Large intestine (tissue), 3 donors: ENCODE measurements at regions not wholly inside any gene's neighbourhood (a gene's known extent, or its start where the extent isn't known, plus 50 kb on each side); places are given as distances from the start of the nearest gene placed in this dataset.

ENCODE experiments used
- DNase-seq, 2 donors: peaks; one replicate each; pipeline versions ENCODE4 v3.0.0 to v3.0.0-alpha.2; 2013
- H3K27ac ChIP-seq: one replicate; pipeline ENCODE4 v1.5.1; 2013; ENCODE audit warnings: low read length
- H3K27me3 ChIP-seq: 2 replicates; pipeline ENCODE4 v1.6.1; 2013; ENCODE audit warnings: low read length; ENCODE audit not compliant: control insufficient read depth, insufficient read depth
- H3K36me3 ChIP-seq: 2 replicates; pipeline ENCODE4 v1.6.1; 2013; ENCODE audit warnings: low read length; ENCODE audit not compliant: control insufficient read depth, insufficient read depth
- H3K4me1 ChIP-seq: one replicate; pipeline ENCODE4 v1.6.1; 2013; ENCODE audit warnings: low read length; ENCODE audit not compliant: control insufficient read depth, insufficient read depth
- H3K4me3 ChIP-seq: one replicate; pipeline ENCODE4 v1.5.1; 2013; ENCODE audit warnings: low read length
- H3K9me3 ChIP-seq: one replicate; pipeline ENCODE4 v1.6.1; 2013; ENCODE audit warnings: mild to moderate bottlenecking, low read depth, low read length, moderate library complexity; ENCODE audit not compliant: control insufficient read depth
- WGBS: methylation state at CpG from one replicate; pipeline ENCODE4 v1.1.5; 2013; ENCODE audit warnings: low lambda C conversion rate; ENCODE audit not compliant: insufficient coverage; 5-methylcytosine and 5-hydroxymethylcytosine counted together

GRCh38 chr18:40356168-40356567, 1598.9 kb upstream of the PIK3C3 start:
- Histone ChIP-seq H3K4me3 (no peak overlapping the region), H3K36me3 (no peaks in the 10 kb centered on the region), H3K9me3 (no peaks in the 10 kb centered on the region), H3K27ac (no peak overlapping the region), H3K4me1 (no peaks in the 10 kb centered on the region), H3K27me3 (no peaks in the 10 kb centered on the region)
- DNase-seq: no peak
- 82% methylated on average over 3 of the region's 6 CpGs for WGBS

DNA sequence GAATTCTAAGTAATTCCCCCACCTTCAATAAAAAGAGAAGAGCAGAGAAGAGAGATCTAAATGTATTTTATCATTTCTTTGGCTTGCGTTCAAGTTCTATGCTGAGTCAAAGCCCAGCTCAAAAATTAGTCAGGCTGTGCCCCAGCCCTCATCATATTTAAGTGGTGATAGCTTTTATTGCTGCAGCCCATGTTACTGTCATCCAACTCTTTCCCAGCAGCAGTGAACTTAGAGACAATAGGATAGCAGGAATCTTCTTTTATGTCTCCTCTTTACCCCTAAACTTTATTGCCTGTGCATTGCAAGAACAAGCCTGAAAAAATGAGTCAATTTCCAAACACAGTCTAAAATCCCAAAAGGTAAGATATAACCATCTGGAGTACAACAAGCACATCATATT, 1599.3 kb upstream of the PIK3C3 start:
- H3K4me1 ChIP-seq: no peaks in the 10 kb centered on the region
- WGBS: no CpG with 5 or more reads among the region's 1 CpG
- DNase-seq: no peak
- no peak overlapping the region for H3K4me3 ChIP-seq
- no peaks in the 10 kb centered on the region for H3K9me3 ChIP-seq
- no peak overlapping the region for H3K27ac ChIP-seq
- no peaks in the 10 kb centered on the region for H3K27me3 ChIP-seq
- no peaks in the 10 kb centered on the region for H3K36me3 ChIP-seq

- no peaks in the 10 kb centered on the region for H3K4me1 ChIP-seq
- no peaks in the 10 kb centered on the region for H3K27me3 ChIP-seq
- 60% methylated on average over 1 of the region's 1 CpG for WGBS
Observed at GRCh38 chr18:40348196-40348595, 1606.8 kb upstream of the PIK3C3 start.

GRCh38 chr18:40347261-40347660, 1607.8 kb upstream of the PIK3C3 start:
- no peaks in the 10 kb centered on the region for H3K36me3 ChIP-seq
- no peak overlapping the region for H3K27ac ChIP-seq
- H3K4me3 ChIP-seq: no peak overlapping the region
- no peaks in the 10 kb centered on the region for H3K27me3 ChIP-seq
- no peaks in the 10 kb centered on the region for H3K9me3 ChIP-seq
- no peaks in the 10 kb centered on the region for H3K4me1 ChIP-seq
- no peak for DNase-seq
- WGBS: no CpG with 5 or more reads among the region's 5 CpGs

More at GRCh38 chr18:40348196-40348595, 1606.8 kb upstream of the PIK3C3 start:
- H3K4me3 ChIP-seq: no peak overlapping the region
- H3K9me3 ChIP-seq: no peaks in the 10 kb centered on the region
- H3K27ac ChIP-seq: no peak overlapping the region
- DNase-seq: no peak
- H3K36me3 ChIP-seq: no peaks in the 10 kb centered on the region

- Histone ChIP-seq H3K4me3 (no peak overlapping the region), H3K36me3 (no peaks in the 10 kb centered on the region), H3K4me1 (no peaks in the 10 kb centered on the region), H3K9me3 (no peaks in the 10 kb centered on the region), H3K27me3 (no peaks in the 10 kb centered on the region), H3K27ac (no peak overlapping the region)
- no peak for DNase-seq
Observed at GRCh38 chr18:40346146-40346545, 1608.9 kb upstream of the PIK3C3 start.

- H3K27ac ChIP-seq: no peak overlapping the region
- H3K9me3 ChIP-seq: no peaks in the 10 kb centered on the region
- no peaks in the 10 kb centered on the region for H3K27me3 ChIP-seq
- DNase-seq: no peak
- WGBS: 82% methylated on average over 1 of the region's 3 CpGs
- no peak overlapping the region for H3K4me3 ChIP-seq
- H3K4me1 ChIP-seq: no peaks in the 10 kb centered on the region
- H3K36me3 ChIP-seq: no peaks in the 10 kb centered on the region
Observed at GRCh38 chr18:40341701-40342100, 1613.3 kb upstream of the PIK3C3 start.

GRCh38 chr18:40338284-40338683, 1616.8 kb upstream of the PIK3C3 start:
- Histone ChIP-seq H3K27me3 (no peaks in the 10 kb centered on the region), H3K9me3 (no peaks in the 10 kb centered on the region)

GRCh38 chr18:40326985-40327384, 1628.0 kb upstream of the PIK3C3 start:
- H3K4me1 ChIP-seq: no peaks in the 10 kb centered on the region
- H3K27ac ChIP-seq: no peak overlapping the region
- no peaks in the 10 kb centered on the region for H3K27me3 ChIP-seq
- no peak overlapping the region for H3K4me3 ChIP-seq
- H3K36me3 ChIP-seq: no peaks in the 10 kb centered on the region
- DNase-seq: no peak
- no CpG with 5 or more reads among the region's 6 CpGs for WGBS
- H3K9me3 ChIP-seq: no peaks in the 10 kb centered on the region

More at GRCh38 chr18:40338284-40338683, 1616.8 kb upstream of the PIK3C3 start:
- no peaks in the 10 kb centered on the region for H3K36me3 ChIP-seq
- DNase-seq: no peak
- H3K27ac ChIP-seq: no peak overlapping the region
- no peak overlapping the region for H3K4me3 ChIP-seq
- no peaks in the 10 kb centered on the region for H3K4me1 ChIP-seq
- WGBS: 86% methylated on average over 1 of the region's 1 CpG

GRCh38 chr18:40325988-40326387, 1629.0 kb upstream of the PIK3C3 start:
- no peak overlapping the region for H3K4me3 ChIP-seq
- H3K9me3 ChIP-seq: no peaks in the 10 kb centered on the region
- H3K4me1 ChIP-seq: no peaks in the 10 kb centered on the region
- H3K27me3 ChIP-seq: no peaks in the 10 kb centered on the region
- H3K36me3 ChIP-seq: no peaks in the 10 kb centered on the region
- WGBS: 100% methylated on average over 1 of the region's 1 CpG
- no peak overlapping the region for H3K27ac ChIP-seq
- DNase-seq: no peak

GRCh38 chr18:40314199-40314598, 1640.8 kb upstream of the PIK3C3 start:
- no peaks in the 10 kb centered on the region for H3K27me3 ChIP-seq
- no peaks in the 10 kb centered on the region for H3K4me1 ChIP-seq
- H3K4me3 ChIP-seq: no peak overlapping the region
- no peaks in the 10 kb centered on the region for H3K9me3 ChIP-seq
- WGBS: no CpG with 5 or more reads among the region's 2 CpGs
- H3K36me3 ChIP-seq: no peaks in the 10 kb centered on the region
- no peak overlapping the region for H3K27ac ChIP-seq
- no peak for DNase-seq

DNA sequence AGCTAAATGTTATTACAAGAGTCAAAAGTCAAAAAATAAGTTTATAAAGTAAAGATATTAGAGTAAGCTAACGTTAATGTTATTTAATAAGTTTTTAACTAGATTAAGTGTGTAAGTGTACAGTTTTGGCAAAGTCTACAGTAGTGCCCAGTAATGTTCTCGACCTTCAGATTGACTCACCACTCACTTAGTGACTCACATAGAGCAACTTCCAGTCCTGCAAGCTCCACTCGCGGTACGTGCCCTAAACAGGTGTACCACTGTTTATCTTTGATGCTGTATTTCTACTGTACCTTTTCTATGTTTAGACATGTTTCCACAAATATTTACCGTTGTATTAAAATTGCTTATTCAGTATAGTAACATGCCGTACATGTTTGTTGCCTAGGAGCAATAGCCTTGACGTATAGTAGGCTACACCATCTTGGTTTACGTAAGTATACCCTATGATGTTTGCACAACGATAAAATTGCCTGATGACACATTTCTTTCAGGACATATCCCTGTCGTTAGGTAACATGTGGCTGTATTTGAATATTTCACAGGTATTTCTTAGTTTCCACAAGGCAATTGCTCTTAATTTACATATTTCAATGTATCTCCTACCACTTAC, 1641.9 kb upstream of the PIK3C3 start:
- no peak overlapping the region for H3K4me3 ChIP-seq
- WGBS: 87% methylated on average over 3 of the region's 11 CpGs
- DNase-seq: no peak
- no peak overlapping the region for H3K27ac ChIP-seq
- H3K9me3 ChIP-seq: no peaks in the 10 kb centered on the region
- no peaks in the 10 kb centered on the region for H3K27me3 ChIP-seq
- H3K36me3 ChIP-seq: no peaks in the 10 kb centered on the region
- no peaks in the 10 kb centered on the region for H3K4me1 ChIP-seq
